ENCODE measurements at regions not wholly inside any gene's neighbourhood (a gene's known extent, or its start where the extent isn't known, plus 50 kb on each side); places are given as distances from the start of the nearest gene placed in this dataset.

DNA sequence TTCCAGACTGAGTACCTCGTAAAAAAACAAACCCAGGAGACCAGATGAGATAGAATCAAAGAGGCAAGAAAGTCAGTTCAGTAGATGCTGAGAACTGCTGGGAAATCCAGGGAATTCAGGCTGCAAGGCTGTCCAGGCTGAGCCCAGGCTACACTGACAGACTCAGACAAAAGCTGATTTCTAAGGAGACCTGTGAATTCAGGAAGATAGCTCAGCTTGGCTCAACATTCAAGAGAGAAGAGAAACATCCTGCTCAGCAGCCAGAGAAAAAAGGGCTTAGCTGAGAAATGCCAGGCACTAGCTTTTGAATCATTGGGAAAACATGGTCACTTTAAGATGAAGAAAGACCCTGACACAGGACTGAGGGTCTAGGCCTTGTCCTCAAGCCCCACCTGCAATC is 118.2 kb upstream of the SLC44A1 start:
- TF ChIP-seq, protein P1, sequence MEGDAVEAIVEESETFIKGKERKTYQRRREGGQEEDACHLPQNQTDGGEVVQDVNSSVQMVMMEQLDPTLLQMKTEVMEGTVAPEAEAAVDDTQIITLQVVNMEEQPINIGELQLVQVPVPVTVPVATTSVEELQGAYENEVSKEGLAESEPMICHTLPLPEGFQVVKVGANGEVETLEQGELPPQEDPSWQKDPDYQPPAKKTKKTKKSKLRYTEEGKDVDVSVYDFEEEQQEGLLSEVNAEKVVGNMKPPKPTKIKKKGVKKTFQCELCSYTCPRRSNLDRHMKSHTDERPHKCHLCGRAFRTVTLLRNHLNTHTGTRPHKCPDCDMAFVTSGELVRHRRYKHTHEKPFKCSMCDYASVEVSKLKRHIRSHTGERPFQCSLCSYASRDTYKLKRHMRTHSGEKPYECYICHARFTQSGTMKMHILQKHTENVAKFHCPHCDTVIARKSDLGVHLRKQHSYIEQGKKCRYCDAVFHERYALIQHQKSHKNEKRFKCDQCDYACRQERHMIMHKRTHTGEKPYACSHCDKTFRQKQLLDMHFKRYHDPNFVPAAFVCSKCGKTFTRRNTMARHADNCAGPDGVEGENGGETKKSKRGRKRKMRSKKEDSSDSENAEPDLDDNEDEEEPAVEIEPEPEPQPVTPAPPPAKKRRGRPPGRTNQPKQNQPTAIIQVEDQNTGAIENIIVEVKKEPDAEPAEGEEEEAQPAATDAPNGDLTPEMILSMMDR (IDR thresholded peaks at IDR 0.05; ENCODE audit: low read length), result no peak
- TF ChIP-seq EZH2 (IDR thresholded peaks at IDR 0.05; ENCODE audit: borderline replicate concordance, low read length), result no peak
